ENCODE measurements at regions not wholly inside any gene's neighbourhood (a gene's known extent, or its start where the extent isn't known, plus 50 kb on each side); places are given as distances from the start of the nearest gene placed in this dataset.

DNA sequence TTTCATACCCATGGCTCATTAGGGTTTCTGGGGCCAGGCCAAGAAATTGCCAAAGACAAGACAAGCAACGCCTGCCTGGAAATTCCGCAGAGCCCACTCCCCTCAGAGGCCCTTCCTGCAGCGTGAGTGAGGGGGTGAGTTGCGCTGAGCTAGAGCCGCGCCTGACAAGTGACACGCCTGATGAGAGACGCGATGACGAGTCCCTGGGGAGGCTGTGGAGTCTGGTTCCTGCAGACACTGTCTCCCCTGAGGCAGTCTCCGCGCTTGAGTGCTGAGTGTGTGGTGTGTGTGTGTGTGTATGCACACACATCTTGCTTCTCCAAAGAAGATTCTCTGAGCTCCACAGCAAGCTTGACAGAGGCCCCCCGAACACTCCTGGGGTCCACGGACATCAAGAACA lies 269.8 kb downstream of the BCOR start:
- TF ChIP-seq, protein P1, sequence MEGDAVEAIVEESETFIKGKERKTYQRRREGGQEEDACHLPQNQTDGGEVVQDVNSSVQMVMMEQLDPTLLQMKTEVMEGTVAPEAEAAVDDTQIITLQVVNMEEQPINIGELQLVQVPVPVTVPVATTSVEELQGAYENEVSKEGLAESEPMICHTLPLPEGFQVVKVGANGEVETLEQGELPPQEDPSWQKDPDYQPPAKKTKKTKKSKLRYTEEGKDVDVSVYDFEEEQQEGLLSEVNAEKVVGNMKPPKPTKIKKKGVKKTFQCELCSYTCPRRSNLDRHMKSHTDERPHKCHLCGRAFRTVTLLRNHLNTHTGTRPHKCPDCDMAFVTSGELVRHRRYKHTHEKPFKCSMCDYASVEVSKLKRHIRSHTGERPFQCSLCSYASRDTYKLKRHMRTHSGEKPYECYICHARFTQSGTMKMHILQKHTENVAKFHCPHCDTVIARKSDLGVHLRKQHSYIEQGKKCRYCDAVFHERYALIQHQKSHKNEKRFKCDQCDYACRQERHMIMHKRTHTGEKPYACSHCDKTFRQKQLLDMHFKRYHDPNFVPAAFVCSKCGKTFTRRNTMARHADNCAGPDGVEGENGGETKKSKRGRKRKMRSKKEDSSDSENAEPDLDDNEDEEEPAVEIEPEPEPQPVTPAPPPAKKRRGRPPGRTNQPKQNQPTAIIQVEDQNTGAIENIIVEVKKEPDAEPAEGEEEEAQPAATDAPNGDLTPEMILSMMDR (IDR thresholded peaks at IDR 0.05; ENCODE audit: low read depth, low read length) = no peak
- TF ChIP-seq EZH2phosphoT487 (IDR thresholded peaks at IDR 0.05; ENCODE audit: low read depth) = no peak

Measured in OCI-LY3 (cell line).